ENCODE measurements at regions not wholly inside any gene's neighbourhood (a gene's known extent, or its start where the extent isn't known, plus 50 kb on each side); places are given as distances from the start of the nearest gene placed in this dataset.

- peaks cover 12% of the 10 kb centered on the region for H3K27me3 Mint-ChIP-seq
- H3K27ac Mint-ChIP-seq: no peak overlapping the region
- H3K4me1 Mint-ChIP-seq (ENCODE audit: low read depth): no peaks in the 10 kb centered on the region
- no peaks in the 10 kb centered on the region for H3K36me3 Mint-ChIP-seq
- peaks cover 8% of the 10 kb centered on the region for H3K9me3 Mint-ChIP-seq (ENCODE audit: low read depth)
- no peak overlapping the region for H3K4me3 Mint-ChIP-seq
These were observed 71.2 kb upstream of the C16orf82 start for GRCh38 chr16:26995522-26995921.

- Mint-ChIP-seq H3K4me1 (ENCODE audit: low read depth) (no peaks in the 10 kb centered on the region), H3K36me3 (peaks cover 2% of the 10 kb centered on the region), H3K27me3 (peaks cover 17% of the 10 kb centered on the region), H3K27ac (no peak overlapping the region), H3K4me3 (no peak overlapping the region), H3K9me3 (ENCODE audit: low read depth) (peaks cover 5% of the 10 kb centered on the region)
These were observed 61.3 kb upstream of the C16orf82 start for GRCh38 chr16:27005386-27005785.

All from activated naive CD8-positive, alpha-beta T cell (primary cell).